SK-N-SH treated with all-trans-retinoic acid at 6 μM for 48 hours (cell line): ENCODE measurements at regions not wholly inside any gene's neighbourhood (a gene's known extent, or its start where the extent isn't known, plus 50 kb on each side); places are given as distances from the start of the nearest gene placed in this dataset.

ENCODE experiments used
- ATAC-seq: fragments of 200-7000 bp; cut with Tn5 transposase; 3 replicates; pipeline ENCODE4 v1.9.1; 2020; ENCODE audit warnings: mild to moderate bottlenecking, moderate library complexity
- ARNTL ChIP-seq: fragments of 450-650 bp; formaldehyde crosslinking; IDR thresholded peaks from 2 replicates; pipeline ENCODE4 v1.5.0; 2020; ENCODE audit warnings: low read depth, mild to moderate bottlenecking, moderate library complexity, borderline replicate concordance
- CREB5 ChIP-seq: fragments of 250-450 bp; sonication (Bioruptor Pico); IDR thresholded peaks from 2 replicates; pipeline ENCODE4 v1.5.1; 2020; ENCODE audit warnings: low read depth, mild to moderate bottlenecking, moderate library complexity
- CSDC2 ChIP-seq: fragments of 250-450 bp; sonication (Bioruptor Pico); IDR thresholded peaks from 2 replicates; pipeline ENCODE4 v1.5.0; 2020; ENCODE audit warnings: mild to moderate bottlenecking, moderate library complexity
- CSRNP3 ChIP-seq: fragments of 250-450 bp; sonication (Bioruptor Pico); IDR thresholded peaks from 2 replicates; pipeline ENCODE4 v1.5.1; 2021; ENCODE audit warnings: mild to moderate bottlenecking, moderate library complexity
- ESRRG ChIP-seq: fragments of 250-450 bp; sonication (Bioruptor Pico); IDR thresholded peaks from 2 replicates; pipeline ENCODE4 v1.6.1; 2021; ENCODE audit warnings: mild to moderate bottlenecking
- GLIS3 ChIP-seq: fragments of 250-450 bp; sonication (Bioruptor Pico); IDR thresholded peaks from 2 replicates; pipeline ENCODE4 v1.5.0; 2020; ENCODE audit warnings: mild to moderate bottlenecking, moderate library complexity
- ISL1 ChIP-seq: fragments of 250-450 bp; sonication (Bioruptor Pico); IDR thresholded peaks from 2 replicates; pipeline ENCODE4 v2.1.2; 2022; ENCODE audit warnings: mild to moderate bottlenecking, moderate library complexity
- OSR1 ChIP-seq: fragments of 250-450 bp; sonication (Bioruptor Pico); IDR thresholded peaks from 2 replicates; pipeline ENCODE4 v1.8.0; 2022; ENCODE audit warnings: moderate library complexity, mild to moderate bottlenecking, inconsistent platforms
- PATZ1 ChIP-seq: fragments of 250-450 bp; sonication (Bioruptor Pico); IDR thresholded peaks from 2 replicates; pipeline ENCODE4 v1.8.0; 2020; ENCODE audit warnings: mild to moderate bottlenecking, moderate library complexity, borderline replicate concordance
- POU6F1 ChIP-seq: fragments of 250-450 bp; sonication (Bioruptor Pico); IDR thresholded peaks from 2 replicates; pipeline ENCODE4 v1.8.0; 2021; ENCODE audit warnings: low read depth, mild to moderate bottlenecking, moderate library complexity, borderline replicate concordance
- PPARA ChIP-seq: fragments of 250-450 bp; sonication (Bioruptor Pico); IDR thresholded peaks from 2 replicates; pipeline ENCODE4 v1.5.0; 2020; ENCODE audit warnings: mild to moderate bottlenecking, borderline replicate concordance
- RARB ChIP-seq: fragments of 250-450 bp; sonication (Bioruptor Pico); IDR thresholded peaks from 2 replicates; pipeline ENCODE4 v1.8.0; 2021; ENCODE audit warnings: mild to moderate bottlenecking, moderate library complexity
- SNAI2 ChIP-seq: fragments of 250-450 bp; sonication (Bioruptor Pico); IDR thresholded peaks from 2 replicates; pipeline ENCODE4 v1.5.0; 2020; ENCODE audit warnings: mild to moderate bottlenecking, moderate library complexity
- TCF4 ChIP-seq: fragments of 250-450 bp; sonication (Bioruptor Pico); IDR thresholded peaks from 2 replicates; pipeline ENCODE4 v1.8.0; 2021; ENCODE audit warnings: mild to moderate bottlenecking, moderate library complexity, borderline replicate concordance
- TOX ChIP-seq: fragments of 250-450 bp; sonication (Bioruptor Pico); IDR thresholded peaks from 2 replicates; pipeline ENCODE4 v1.8.0; 2021; ENCODE audit warnings: mild to moderate bottlenecking, moderate library complexity, borderline replicate concordance
- TSHZ2 ChIP-seq: fragments of 250-450 bp; sonication (Bioruptor Pico); IDR thresholded peaks from 2 replicates; pipeline ENCODE4 v1.5.0; 2020; ENCODE audit warnings: mild to moderate bottlenecking, moderate library complexity
- ZC3H10 ChIP-seq: fragments of 250-450 bp; sonication (Bioruptor Pico); IDR thresholded peaks from 2 replicates; pipeline ENCODE4 v1.5.1; 2021; ENCODE audit warnings: mild to moderate bottlenecking, moderate library complexity
- ZFP3 ChIP-seq: fragments of 250-450 bp; sonication (Bioruptor Pico); IDR thresholded peaks from 2 replicates; pipeline ENCODE4 v1.5.0; 2020; ENCODE audit warnings: mild to moderate bottlenecking, moderate library complexity
- ZFP30 ChIP-seq: fragments of 450-650 bp; formaldehyde crosslinking; IDR thresholded peaks from 2 replicates; pipeline ENCODE4 v1.5.0; 2022; ENCODE audit warnings: mild to moderate bottlenecking, moderate library complexity
- ZNF70 ChIP-seq: fragments of 450-650 bp; formaldehyde crosslinking; IDR thresholded peaks from 2 replicates; pipeline ENCODE4 v1.5.0; 2020; ENCODE audit warnings: mild to moderate bottlenecking, moderate library complexity
- ZNF8 ChIP-seq: fragments of 450-650 bp; formaldehyde crosslinking; IDR thresholded peaks from 2 replicates; pipeline ENCODE4 v1.5.0; 2020; ENCODE audit warnings: mild to moderate bottlenecking, moderate library complexity

GRCh38 chr16:66103211-66103610 is 263.3 kb upstream of the CDH5 start:
- peak; percentile 63 for ATAC-seq
- peak; percentile 87 for TF ChIP-seq TCF4 (CRISPR knock-in tag)
- peak; percentile 98 for TF ChIP-seq CREB5 (CRISPR knock-in tag)
- TF ChIP-seq TSHZ2 = peak; percentile 89
- TF ChIP-seq ZNF8 = no peak
- peak; percentile 54; the same call in 1 of the 2 replicates for TF ChIP-seq TOX (CRISPR knock-in tag)
- TF ChIP-seq PATZ1 (CRISPR knock-in tag) = peak; percentile 57; the same call in 1 of the 2 replicates
- peak; percentile 85; the same call in 1 of the 2 replicates for TF ChIP-seq ESRRG (CRISPR knock-in tag)
- peak; percentile 66; the same call in 1 of the 2 replicates for TF ChIP-seq CSDC2
- TF ChIP-seq ZFP3 (CRISPR knock-in tag) = peak; percentile 83; the same call in 1 of the 2 replicates
- TF ChIP-seq ARNTL = no peak
- no peak for TF ChIP-seq PPARA (CRISPR knock-in tag)
- no peak for TF ChIP-seq RARB (CRISPR knock-in tag)
- peak; percentile 87 for TF ChIP-seq GLIS3 (CRISPR knock-in tag)
- no peak for TF ChIP-seq ZFP30 (CRISPR knock-in tag)
- no peak for TF ChIP-seq ZNF70 (CRISPR knock-in tag)
- peak; percentile 95 for TF ChIP-seq ISL1 (CRISPR knock-in tag)
- TF ChIP-seq OSR1 = no peak
- no peak for TF ChIP-seq ZC3H10
- TF ChIP-seq CSRNP3 (CRISPR knock-in tag) = 0 out of 2 replicates have a peak, but pooled peaks have one; percentile 53
- TF ChIP-seq SNAI2 (CRISPR knock-in tag) = peak; percentile 81; the same call in 1 of the 2 replicates

- TF ChIP-seq TCF4 (CRISPR knock-in tag) (no peak), ZFP3 (CRISPR knock-in tag) (no peak), ZNF8 (no peak), CSDC2 (no peak), ESRRG (CRISPR knock-in tag) (no peak), ZFP30 (CRISPR knock-in tag) (no peak), ARNTL (no peak), OSR1 (no peak), POU6F1 (CRISPR knock-in tag) (no peak), ISL1 (CRISPR knock-in tag) (no peak), TSHZ2 (no peak), CSRNP3 (CRISPR knock-in tag) (no peak), RARB (CRISPR knock-in tag) (no peak), GLIS3 (CRISPR knock-in tag) (no peak), ZC3H10 (no peak), ZNF70 (CRISPR knock-in tag) (no peak), TOX (CRISPR knock-in tag) (no peak)
- no peak for ATAC-seq
Measured at GRCh38 chr16:66099306-66099705, 267.2 kb upstream of the CDH5 start.
